Right lobe of liver (tissue), 4 donors: ENCODE measurements at regions not wholly inside any gene's neighbourhood (a gene's known extent, or its start where the extent isn't known, plus 50 kb on each side); places are given as distances from the start of the nearest gene placed in this dataset.

Source experiments
- POLR2A ChIP-seq: fragments of 450-650 bp; IDR thresholded peaks from one replicate; pipeline ENCODE4 v1.6.1; 2017; ENCODE audit warnings: antibody characterized with exemption, mild to moderate bottlenecking
- TF ChIP-seq, protein P1 (sequence below), 4 donors: fragments of 200-600 bp in 3 of 4; fragments of 450-650 bp in 1 of 4; IDR thresholded peaks; one replicate each; pipeline versions ENCODE4 v1.5.1 to v1.8.0; 2016 to 2022; ENCODE audit warnings: antibody characterized with exemption in 4 of 4, mild to moderate bottlenecking in 2 of 4
- donor health status: DM: no; HTN: no; CAD: no.
- donor health status: DM: no; HTN: no; CAD: no.
- donor health status: DM: no; HTN: yes; CAD: no.

DNA sequence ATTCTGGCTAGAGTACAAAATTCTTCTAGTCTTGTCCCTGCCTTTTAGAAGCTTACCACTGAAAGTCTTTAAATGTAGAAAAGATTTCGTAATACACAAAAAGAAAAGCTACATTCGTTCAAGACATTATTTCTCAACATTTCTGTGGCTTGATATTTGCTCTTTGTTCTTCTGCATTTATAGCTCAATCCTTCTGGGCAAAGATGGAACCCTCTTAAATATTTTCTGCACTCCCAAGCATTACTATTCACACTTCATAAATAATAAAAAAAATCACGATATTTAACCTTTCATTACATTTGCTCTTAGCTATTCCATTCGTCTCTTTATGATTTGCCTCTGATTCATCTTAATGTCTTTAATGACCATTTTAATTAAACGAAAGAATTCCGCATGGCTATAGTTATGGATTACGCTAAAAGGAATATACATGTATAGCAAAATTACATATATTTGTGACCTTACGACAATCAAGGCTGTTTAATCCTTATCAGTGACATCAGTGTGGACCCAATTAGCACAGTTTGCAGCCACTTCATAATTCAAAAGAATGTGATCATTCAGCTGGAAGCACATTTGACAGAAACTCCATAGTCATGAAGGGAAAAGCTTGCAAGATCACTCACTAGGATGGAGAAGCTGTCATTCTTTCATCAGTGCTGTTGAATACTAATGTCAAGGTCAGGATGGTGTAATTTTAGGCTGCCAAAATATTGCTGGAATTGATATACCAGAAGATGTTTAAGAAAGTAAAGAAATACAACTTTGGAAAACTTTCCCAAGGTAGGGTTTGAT is 1075.0 kb upstream of the TENM3 start:
- TF ChIP-seq POLR2A = no peak
- TF ChIP-seq, protein P1, sequence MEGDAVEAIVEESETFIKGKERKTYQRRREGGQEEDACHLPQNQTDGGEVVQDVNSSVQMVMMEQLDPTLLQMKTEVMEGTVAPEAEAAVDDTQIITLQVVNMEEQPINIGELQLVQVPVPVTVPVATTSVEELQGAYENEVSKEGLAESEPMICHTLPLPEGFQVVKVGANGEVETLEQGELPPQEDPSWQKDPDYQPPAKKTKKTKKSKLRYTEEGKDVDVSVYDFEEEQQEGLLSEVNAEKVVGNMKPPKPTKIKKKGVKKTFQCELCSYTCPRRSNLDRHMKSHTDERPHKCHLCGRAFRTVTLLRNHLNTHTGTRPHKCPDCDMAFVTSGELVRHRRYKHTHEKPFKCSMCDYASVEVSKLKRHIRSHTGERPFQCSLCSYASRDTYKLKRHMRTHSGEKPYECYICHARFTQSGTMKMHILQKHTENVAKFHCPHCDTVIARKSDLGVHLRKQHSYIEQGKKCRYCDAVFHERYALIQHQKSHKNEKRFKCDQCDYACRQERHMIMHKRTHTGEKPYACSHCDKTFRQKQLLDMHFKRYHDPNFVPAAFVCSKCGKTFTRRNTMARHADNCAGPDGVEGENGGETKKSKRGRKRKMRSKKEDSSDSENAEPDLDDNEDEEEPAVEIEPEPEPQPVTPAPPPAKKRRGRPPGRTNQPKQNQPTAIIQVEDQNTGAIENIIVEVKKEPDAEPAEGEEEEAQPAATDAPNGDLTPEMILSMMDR (IDR thresholded peaks at IDR 0.05) = no peak
